H1 (cell line): ENCODE measurements at regions not wholly inside any gene's neighbourhood (a gene's known extent, or its start where the extent isn't known, plus 50 kb on each side); places are given as distances from the start of the nearest gene placed in this dataset.

Experiments used
- CTCF ChIA-PET: fragments of 300-600 bp; sonication (Branson Sonifier 250); formaldehyde crosslinking; loops from one replicate; lab custom pipeline; 2021; ENCODE audit not compliant: partially characterized antibody; lab: Charles Lee
- POLR2A ChIA-PET: fragments of 300-600 bp; sonication (Branson Sonifier 250); formaldehyde crosslinking; loops from one replicate; lab custom pipeline; 2021; ENCODE audit warnings: inconsistent platforms; ENCODE audit not compliant: partially characterized antibody; lab: Charles Lee
- DNase-seq, 2 experiments: peaks; one replicate each; pipeline versions ENCODE4 v3.0.0 to v3.0.0-alpha.2; 2010 to 2022; ENCODE audit warnings: low spot score in 2 of 2, low read depth in 1 of 2, mixed read lengths in 1 of 2
- FAIRE-seq: peaks from 2 replicates; lab custom pipeline; 2011; peaks lifted over from hg19 to GRCh38; lab: Jason Lieb, UNC
- H2AFZ ChIP-seq: 2 replicates; pipeline ENCODE4 v1.8.1; 2012; ENCODE audit warnings: low read length, inconsistent platforms
- H2AK5ac ChIP-seq: 2 replicates; pipeline ENCODE4 v1.6.1; 2013; ENCODE audit warnings: low read depth, low read length
- H2BK120ac ChIP-seq: replicated peaks from 2 replicates; pipeline ENCODE3; 2013; ENCODE audit warnings: low read depth, low read length, inconsistent platforms
- H2BK12ac ChIP-seq: 2 replicates; pipeline ENCODE4 v1.6.1; 2013; ENCODE audit warnings: low read depth, low read length
- H2BK15ac ChIP-seq: 2 replicates; pipeline ENCODE4 v1.6.1; 2013; ENCODE audit warnings: low read length
- H2BK20ac ChIP-seq: 2 replicates; pipeline ENCODE4 v1.6.1; 2013; ENCODE audit warnings: low read length
- H2BK5ac ChIP-seq: 2 replicates; pipeline ENCODE4 v1.6.1; 2013; ENCODE audit warnings: low read depth, low read length
- H3K14ac ChIP-seq: 2 replicates; pipeline ENCODE4 v1.6.1; 2013; ENCODE audit warnings: inconsistent platforms; ENCODE audit not compliant: insufficient read length
- H3K18ac ChIP-seq: 2 replicates; pipeline ENCODE4 v1.6.1; 2013; ENCODE audit warnings: low read length; ENCODE audit errors: extremely low read depth
- H3K23ac ChIP-seq: 2 replicates; pipeline ENCODE4 v1.6.1; 2013; ENCODE audit warnings: inconsistent platforms; ENCODE audit not compliant: insufficient read length
- H3K23me2 ChIP-seq: 2 replicates; pipeline ENCODE4 v1.6.1; 2013; ENCODE audit warnings: low read depth, low read length
- H3K27ac ChIP-seq: 2 replicates; pipeline ENCODE4 v1.6.1; 2011; ENCODE audit warnings: low read depth, low read length, inconsistent platforms
- H3K27me3 ChIP-seq, 4 experiments: replicated peaks in 1 of 4; 1 replicate in 1 of 4; 2 replicates in 3 of 4; pipeline versions ENCODE4 v1.6.1 to v1.8.1; 2011 to 2013; ENCODE audit warnings: low read length in 3 of 4, mild to moderate bottlenecking in 3 of 4, inconsistent platforms in 2 of 4, mixed read lengths in 2 of 4, moderate library complexity in 1 of 4; ENCODE audit not compliant: control insufficient read depth in 3 of 4, insufficient read depth in 3 of 4; ENCODE audit errors: extremely low read depth in 1 of 4
- H3K36me3 ChIP-seq, 4 experiments: 2 replicates each; pipeline versions ENCODE4 v1.6.1 to v1.8.1; 2011 to 2013; ENCODE audit warnings: mild to moderate bottlenecking in 4 of 4, low read length in 3 of 4, moderate library complexity in 2 of 4, control low read depth in 1 of 4, inconsistent platforms in 1 of 4; ENCODE audit not compliant: insufficient read depth in 4 of 4, control insufficient read depth in 2 of 4
- H3K4ac ChIP-seq: replicated peaks from 2 replicates; pipeline ENCODE3; 2013; ENCODE audit warnings: low read length, low read depth, mixed read lengths, inconsistent platforms; ENCODE audit not compliant: insufficient read length
- H3K4me1 ChIP-seq, 4 experiments: replicated peaks in 1 of 4; 1 replicate in 1 of 4; 2 replicates in 3 of 4; pipeline versions ENCODE4 v1.6.1 to v1.8.1; 2011 to 2013; ENCODE audit warnings: low read length in 3 of 4, inconsistent platforms in 2 of 4, mixed read lengths in 1 of 4; ENCODE audit not compliant: insufficient read depth in 4 of 4, control insufficient read depth in 3 of 4
- H3K4me2 ChIP-seq, 2 experiments: 2 replicates each; pipeline versions ENCODE4 v1.6.1 to v1.8.1; 2011 to 2013; ENCODE audit warnings: low read depth in 2 of 2, low read length in 2 of 2, control low read depth in 1 of 2, inconsistent platforms in 1 of 2, mild to moderate bottlenecking in 1 of 2; ENCODE audit not compliant: insufficient read depth in 1 of 2
- H3K4me3 ChIP-seq, 4 experiments: fragments of 200-600, 300-600 bp in 1 of 4; sonication (generic), shearing (Covaris generic), sonication (Bioruptor Twin) in 1 of 4; 2 replicates each; pipeline versions ENCODE4 v1.5.1 to v1.8.1; 2011 to 2016; ENCODE audit warnings: low read length in 4 of 4, low read depth in 3 of 4, control low read depth in 2 of 4, inconsistent platforms in 2 of 4, mild to moderate bottlenecking in 2 of 4, mixed read lengths in 1 of 4, moderate library complexity in 1 of 4; ENCODE audit not compliant: insufficient read depth in 2 of 4; ENCODE audit errors: extremely low read depth in 1 of 4
- H3K56ac ChIP-seq: replicated peaks from 2 replicates; pipeline ENCODE3; 2013; ENCODE audit warnings: low read depth, mild to moderate bottlenecking, mixed read lengths, low read length, inconsistent platforms; ENCODE audit not compliant: insufficient read length
- H3K79me1 ChIP-seq: 2 replicates; pipeline ENCODE4 v1.6.1; 2013; ENCODE audit warnings: low read depth, low read length, control low read depth
- H3K79me2 ChIP-seq, 2 experiments: 2 replicates each; pipeline versions ENCODE4 v1.6.1 to v1.8.1; 2012 to 2013; ENCODE audit warnings: low read length in 2 of 2, mild to moderate bottlenecking in 2 of 2, inconsistent platforms in 1 of 2; ENCODE audit not compliant: insufficient read depth in 2 of 2, control insufficient read depth in 1 of 2
- H3K9ac ChIP-seq, 4 experiments: replicated peaks in 1 of 4; 1 replicate in 1 of 4; 2 replicates in 3 of 4; pipeline versions ENCODE4 v1.6.1 to v1.8.1; 2011 to 2013; ENCODE audit warnings: low read depth in 3 of 4, low read length in 3 of 4, control low read depth in 2 of 4, mild to moderate bottlenecking in 2 of 4, moderate library complexity in 2 of 4, inconsistent platforms in 1 of 4; ENCODE audit errors: extremely low read depth in 1 of 4
- H3K9me3 ChIP-seq, 2 experiments: 2 replicates each; pipeline versions ENCODE4 v1.6.1 to v1.8.1; 2012 to 2013; ENCODE audit warnings: mild to moderate bottlenecking in 2 of 2, moderate library complexity in 2 of 2, control low read depth in 1 of 2, inconsistent platforms in 1 of 2, low read depth in 1 of 2, low read length in 1 of 2, mixed read lengths in 1 of 2; ENCODE audit not compliant: insufficient read depth in 2 of 2
- H4K20me1 ChIP-seq, 2 experiments: replicated peaks in 1 of 2; 2 replicates each; pipeline versions ENCODE3 to v1.8.1; 2011 to 2013; ENCODE audit warnings: inconsistent platforms in 2 of 2, low read length in 2 of 2, mild to moderate bottlenecking in 1 of 2; ENCODE audit not compliant: insufficient read depth in 2 of 2, control insufficient read depth in 1 of 2
- H4K5ac ChIP-seq: 2 replicates; pipeline ENCODE4 v1.6.1; 2013; ENCODE audit warnings: low read length, low read depth, mixed read lengths, inconsistent platforms; ENCODE audit not compliant: insufficient read length
- H4K8ac ChIP-seq: 2 replicates; pipeline ENCODE4 v1.8.0; 2013; ENCODE audit warnings: mild to moderate bottlenecking, moderate library complexity, low read length, inconsistent platforms; ENCODE audit not compliant: insufficient read depth; ENCODE audit errors: extremely low read depth
- H4K91ac ChIP-seq: replicated peaks from 2 replicates; pipeline ENCODE3; 2013; ENCODE audit warnings: low read length, mixed read lengths, inconsistent platforms; ENCODE audit not compliant: insufficient read length
- CTCF ChIP-seq, 3 experiments: IDR thresholded peaks; 1 replicate in 2 of 3; 2 replicates in 1 of 3; pipeline versions ENCODE4 v1.5.1 to v1.6.1; 2011; ENCODE audit warnings: low read length in 3 of 3, mild to moderate bottlenecking in 3 of 3, inconsistent platforms in 2 of 3, low read depth in 1 of 3, moderate library complexity in 1 of 3; ENCODE audit not compliant: insufficient read depth in 1 of 3; ENCODE audit errors: control extremely low read depth in 1 of 3
- E2F6 ChIP-seq: IDR thresholded peaks from 2 replicates; pipeline ENCODE4 v1.6.1; 2012; ENCODE audit warnings: inconsistent platforms
- RAD21 ChIP-seq, 2 experiments: IDR thresholded peaks in 1 of 2; conservative IDR thresholded peaks in 1 of 2; 2 replicates each; pipeline ENCODE4 v1.6.1; 2011; ENCODE audit warnings: low read depth in 2 of 2, low read length in 2 of 2, improper control_type of control experiment in 1 of 2, inconsistent platforms in 1 of 2, mild to moderate bottlenecking in 1 of 2, moderate library complexity in 1 of 2
- SAP30 ChIP-seq: fragments of 300-600 bp; sonication (generic); IDR thresholded peaks from 2 replicates; pipeline ENCODE4 v1.7.1; 2012; ENCODE audit warnings: low read length, moderate library complexity, mild to moderate bottlenecking, inconsistent platforms; ENCODE audit not compliant: insufficient read depth, insufficient replicate concordance
- SIRT6 ChIP-seq: IDR thresholded peaks from one replicate; pipeline ENCODE4 v1.7.1; 2012; ENCODE audit warnings: low read length, inconsistent platforms
- TCF12 ChIP-seq: IDR thresholded peaks from 2 replicates; pipeline ENCODE4 v1.6.1; 2011; ENCODE audit warnings: low read depth, mild to moderate bottlenecking, low read length
- WGBS, 2 experiments: shearing (Covaris generic) in 1 of 2; methylation state at CpG; one replicate each; pipeline versions ENCODE4 v1.1.6 to v1.1.7; 2013 to 2015; ENCODE audit warnings: low lambda C conversion rate in 2 of 2, mixed read lengths in 2 of 2, inconsistent platforms in 1 of 2, low coverage in 1 of 2, missing lambda C conversion rate in 1 of 2; ENCODE audit not compliant: insufficient replicate concordance in 2 of 2, insufficient coverage in 1 of 2, insufficient read length in 1 of 2; ENCODE audit errors: extremely low coverage in 1 of 2, missing lambda C conversion rate in 1 of 2; 5-methylcytosine and 5-hydroxymethylcytosine counted together

- Histone ChIP-seq H3K14ac (no peak overlapping the region), H3K4ac (peak overlapping the region; percentile 80), H3K18ac (no peak overlapping the region), H3K4me3 (peak overlapping the region; percentile 24 to 57 (median 33)), H2BK12ac (no peak overlapping the region; the same call in 1 of the 2 replicates), H3K27me3 (peaks cover 0 to 7% (median 0%) of the 10 kb centered on the region in 4 experiments; a peak in 3 of 7 replicates), H4K91ac (peak overlapping the region; percentile 87), H2AFZ (peak overlapping the region; percentile 70), H3K23ac (no peak overlapping the region), H2BK120ac (no peak overlapping the region), H3K9me3 (no peaks in the 10 kb centered on the region), H4K20me1 (no peaks in the 10 kb centered on the region), H3K56ac (no peak overlapping the region), H3K9ac (no peak overlapping the region; a peak in 2 of 7 replicates), H4K8ac (peak overlapping the region; percentile 15; the same call in 1 of the 2 replicates), H3K4me1 (peaks cover 0 to 17% (median 12%) of the 10 kb centered on the region in 4 experiments; a peak in 6 of 7 replicates), H2BK20ac (no peak overlapping the region; the same call in 1 of the 2 replicates), H3K79me2 (no peaks in the 10 kb centered on the region), H2BK15ac (no peak overlapping the region; the same call in none of the 2 replicates), H4K5ac (peak overlapping the region; percentile 3), H3K79me1 (no peaks in the 10 kb centered on the region), H2BK5ac (no peak overlapping the region), H3K27ac (no peak overlapping the region), H3K4me2 (peak overlapping the region; percentile 66 to 83), H3K23me2 (peaks cover 4% of the 10 kb centered on the region; the same call in 1 of the 2 replicates), H2AK5ac (no peak overlapping the region), H3K36me3 (no peaks in the 10 kb centered on the region)
- WGBS, 2 experiments, result 14% methylated on average over 26 of the region's 32 CpGs; no CpG with 5 or more reads in 1 of the 2 experiments
- FAIRE-seq (no peak), DNase-seq (peak; percentile 51 to 99)
- CTCF ChIA-PET, result interaction anchor here (0.6 to 4.0 kb wide), 63 partner anchors 9 to 559 kb away, joined by 3 to 32 read pairs (median 4); no protein-coding TSS in a partner anchor
- POLR2A ChIA-PET, result interaction anchor here (0.6 to 1.3 kb wide), 6 partner anchors 9 to 35 kb away, joined by 3 to 5 read pairs (median 3); no protein-coding TSS in a partner anchor
- TF ChIP-seq CTCF (IDR thresholded peaks at IDR 0.05; ENCODE audit: control extremely low read depth in 1 of 3, insufficient read depth in 1 of 3, low read depth in 1 of 3, low read length in 3 of 3) (peak; percentile 60 to 80 (median 67)), SIRT6 (no peak), TCF12 (0 out of 2 replicates have a peak, but pooled peaks have one; percentile 14), SAP30 (peak; percentile 72), E2F6 (peak; percentile 68), RAD21 (IDR thresholded peaks at IDR 0.05 in 1 of 2, conservative IDR thresholded peaks at IDR 0.05 in 1 of 2; ENCODE audit: low read depth in 2 of 2, low read length in 2 of 2) (peak; percentile 49 to 62)
Measured at GRCh38 chr10:131453721-131454634, 142.5 kb upstream of the TCERG1L start.
